ENCODE measurements at regions not wholly inside any gene's neighbourhood (a gene's known extent, or its start where the extent isn't known, plus 50 kb on each side); places are given as distances from the start of the nearest gene placed in this dataset.

DNA sequence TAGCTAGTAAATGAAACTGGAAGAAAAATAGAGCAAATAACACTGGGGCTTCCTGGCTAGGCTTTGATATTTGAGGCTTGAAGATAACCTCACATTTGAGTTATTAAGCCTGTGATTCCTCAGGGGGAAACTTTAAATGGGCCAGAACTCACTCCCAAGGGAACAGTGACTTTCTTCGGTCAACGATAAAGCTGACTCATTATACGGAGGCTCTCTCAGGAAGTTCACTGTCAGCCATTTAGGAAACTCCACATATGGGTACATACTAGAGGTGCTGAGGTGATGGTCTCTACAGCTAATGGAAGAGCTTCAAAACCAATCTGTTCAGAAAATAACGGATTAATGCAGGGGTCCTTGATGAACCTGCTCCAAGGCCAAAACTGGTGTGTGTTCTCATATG lies 120.8 kb downstream of the SH2D1A start:
- TF ChIP-seq, protein P1, sequence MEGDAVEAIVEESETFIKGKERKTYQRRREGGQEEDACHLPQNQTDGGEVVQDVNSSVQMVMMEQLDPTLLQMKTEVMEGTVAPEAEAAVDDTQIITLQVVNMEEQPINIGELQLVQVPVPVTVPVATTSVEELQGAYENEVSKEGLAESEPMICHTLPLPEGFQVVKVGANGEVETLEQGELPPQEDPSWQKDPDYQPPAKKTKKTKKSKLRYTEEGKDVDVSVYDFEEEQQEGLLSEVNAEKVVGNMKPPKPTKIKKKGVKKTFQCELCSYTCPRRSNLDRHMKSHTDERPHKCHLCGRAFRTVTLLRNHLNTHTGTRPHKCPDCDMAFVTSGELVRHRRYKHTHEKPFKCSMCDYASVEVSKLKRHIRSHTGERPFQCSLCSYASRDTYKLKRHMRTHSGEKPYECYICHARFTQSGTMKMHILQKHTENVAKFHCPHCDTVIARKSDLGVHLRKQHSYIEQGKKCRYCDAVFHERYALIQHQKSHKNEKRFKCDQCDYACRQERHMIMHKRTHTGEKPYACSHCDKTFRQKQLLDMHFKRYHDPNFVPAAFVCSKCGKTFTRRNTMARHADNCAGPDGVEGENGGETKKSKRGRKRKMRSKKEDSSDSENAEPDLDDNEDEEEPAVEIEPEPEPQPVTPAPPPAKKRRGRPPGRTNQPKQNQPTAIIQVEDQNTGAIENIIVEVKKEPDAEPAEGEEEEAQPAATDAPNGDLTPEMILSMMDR (conservative IDR thresholded peaks at IDR 0.05; ENCODE audit: low read depth, low read length): no peak
- TF ChIP-seq CEBPB (IDR thresholded peaks at IDR 0.05; ENCODE audit: low read depth, low read length) (no peak), POLR2A (IDR thresholded peaks at IDR 0.05; ENCODE audit: low read depth, low read length) (no peak), RFX5 (IDR thresholded peaks at IDR 0.05; ENCODE audit: low read depth, low read length) (no peak), MAZ (IDR thresholded peaks at IDR 0.05; ENCODE audit: borderline replicate concordance, low read depth, low read length) (no peak), RCOR1 (IDR thresholded peaks at IDR 0.05; ENCODE audit: insufficient replicate concordance, low read length) (no peak), NFE2L2 (IDR thresholded peaks at IDR 0.05; ENCODE audit: low read depth, low read length) (no peak), BHLHE40 (IDR thresholded peaks at IDR 0.05; ENCODE audit: low read depth, low read length) (no peak)
